ENCODE measurements at regions not wholly inside any gene's neighbourhood (a gene's known extent, or its start where the extent isn't known, plus 50 kb on each side); places are given as distances from the start of the nearest gene placed in this dataset.
A peak's percentile ranks its signal among the peaks of the same experiment; 100 is the strongest.

DNA sequence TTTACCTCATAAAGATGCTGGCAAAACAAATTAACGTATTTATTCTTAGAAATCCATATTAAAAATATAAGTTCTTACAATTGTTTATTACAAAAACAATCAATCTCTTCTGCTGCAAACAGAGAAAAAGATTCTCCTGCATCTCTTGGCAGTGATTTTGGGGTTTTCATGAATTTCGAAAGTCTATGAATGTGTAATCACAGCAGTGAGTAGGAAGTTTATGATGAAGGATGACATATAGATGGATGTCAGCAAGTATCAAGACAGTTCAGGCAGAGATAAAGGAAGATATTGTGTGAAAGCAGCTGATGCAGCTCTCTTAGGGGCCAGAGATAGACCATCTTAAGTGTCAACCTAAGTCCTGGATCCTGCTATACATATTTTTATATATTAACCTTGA, 196.9 kb upstream of the BANK1 start:
- no peak for DNase-seq (ENCODE audit: low read depth)

DNA sequence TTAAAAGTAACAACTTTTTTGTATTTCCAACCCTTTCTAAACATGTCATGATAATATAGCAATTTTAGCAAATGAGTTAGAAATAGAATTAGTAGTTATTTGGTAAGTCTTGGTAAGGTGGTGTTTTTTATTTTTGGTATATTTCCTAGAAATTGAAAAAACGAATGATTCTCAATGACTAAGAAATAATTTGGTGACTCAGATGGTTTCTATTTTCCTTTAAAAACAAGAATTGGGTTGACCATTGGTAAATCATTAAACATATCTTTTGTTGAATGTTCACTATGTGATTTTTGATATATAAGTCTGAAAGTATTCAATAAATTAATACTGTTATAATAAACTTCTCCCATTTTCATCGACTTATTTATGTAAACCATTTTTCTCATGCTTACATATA, 206.2 kb upstream of the BANK1 start:
- DNase-seq (ENCODE audit: low read depth) = peak; percentile 8

DNA sequence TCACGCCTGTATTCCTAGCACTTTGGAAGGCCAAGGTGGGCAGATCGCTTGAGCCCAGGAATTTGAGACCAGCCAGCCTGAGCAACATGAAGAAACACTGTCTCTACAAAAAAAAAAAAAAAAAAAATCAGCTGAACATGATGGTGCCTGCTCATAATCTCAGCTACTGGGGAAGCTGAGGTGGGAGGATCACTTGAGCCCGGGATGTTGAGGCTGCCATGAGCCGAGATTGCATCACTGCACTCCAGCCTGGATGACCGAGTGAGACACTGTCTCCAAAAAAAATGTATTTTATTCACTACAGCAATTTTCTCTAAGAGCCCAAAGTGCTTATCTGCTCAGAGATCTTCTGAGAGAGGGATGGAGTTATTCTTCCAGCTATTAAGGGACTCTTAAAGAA, 215.8 kb upstream of the PPP3CA start:
- no peak for DNase-seq (ENCODE audit: low read depth)

DNA sequence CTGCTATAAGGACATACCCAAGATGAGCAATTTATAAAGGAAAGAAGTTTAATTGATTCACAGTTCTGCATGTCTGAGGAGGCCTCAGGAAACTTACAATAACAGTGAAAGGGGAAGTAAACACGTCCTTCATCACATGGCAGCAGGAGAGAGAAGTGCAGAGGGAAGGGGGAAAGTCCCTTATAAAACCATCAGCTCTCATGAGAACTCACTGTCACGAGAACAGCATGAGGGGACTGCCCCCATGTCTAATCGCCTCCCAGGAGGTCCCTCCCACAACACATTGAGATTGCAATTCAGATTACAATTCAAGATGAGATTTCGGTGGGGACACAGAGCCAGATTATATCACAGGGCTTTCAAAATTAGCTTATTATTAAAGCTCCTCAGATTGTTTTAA, 209.5 kb upstream of the PPP3CA start:
- no peak for DNase-seq (ENCODE audit: low read depth)

DNA sequence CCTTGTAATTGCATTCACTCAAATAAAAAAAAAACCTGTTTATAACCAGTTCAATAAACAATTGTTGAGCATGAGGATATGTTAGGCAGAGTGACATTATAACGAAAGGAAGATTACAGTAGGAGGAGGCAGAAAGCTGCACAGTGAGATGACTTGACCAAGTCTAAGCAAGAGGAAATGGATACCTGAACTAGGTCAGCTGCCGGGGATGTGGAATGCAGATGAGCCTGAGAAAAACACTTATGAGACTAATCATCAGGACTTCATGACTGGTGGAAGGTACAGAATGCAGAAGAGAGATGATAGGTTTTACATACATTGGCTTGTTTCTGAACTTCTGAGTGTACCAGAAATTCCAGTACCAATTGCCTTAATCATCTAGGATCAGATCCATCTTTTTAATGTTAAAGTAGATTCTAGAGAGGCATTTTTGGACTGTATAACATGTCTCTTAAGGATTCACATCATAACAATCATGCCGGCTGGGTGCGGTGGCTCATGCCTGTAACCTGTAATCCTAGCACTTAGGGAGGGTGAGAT, 208.1 kb upstream of the PPP3CA start:
- DNase-seq (ENCODE audit: low read depth) = no peak

DNA sequence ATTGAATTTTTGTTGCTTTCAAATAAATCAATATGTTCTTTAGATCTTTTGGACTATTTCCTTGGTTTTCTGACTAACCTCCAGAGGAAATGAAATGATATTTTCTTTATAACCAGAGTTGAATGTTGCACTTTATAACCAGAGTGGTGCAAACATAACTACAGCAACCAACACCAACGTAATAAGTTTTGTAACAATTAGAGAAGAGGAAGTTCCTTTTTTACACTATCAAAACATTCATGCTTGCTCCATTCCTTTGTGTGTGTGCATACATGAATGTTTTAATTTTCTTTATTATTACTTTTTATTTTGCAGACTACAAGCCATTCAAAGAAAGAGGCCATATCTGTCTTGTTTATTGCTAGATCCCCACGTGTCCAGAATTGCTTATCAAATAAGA, 193.0 kb upstream of the PPP3CA start:
- no peak for DNase-seq (ENCODE audit: low read depth)

DNA sequence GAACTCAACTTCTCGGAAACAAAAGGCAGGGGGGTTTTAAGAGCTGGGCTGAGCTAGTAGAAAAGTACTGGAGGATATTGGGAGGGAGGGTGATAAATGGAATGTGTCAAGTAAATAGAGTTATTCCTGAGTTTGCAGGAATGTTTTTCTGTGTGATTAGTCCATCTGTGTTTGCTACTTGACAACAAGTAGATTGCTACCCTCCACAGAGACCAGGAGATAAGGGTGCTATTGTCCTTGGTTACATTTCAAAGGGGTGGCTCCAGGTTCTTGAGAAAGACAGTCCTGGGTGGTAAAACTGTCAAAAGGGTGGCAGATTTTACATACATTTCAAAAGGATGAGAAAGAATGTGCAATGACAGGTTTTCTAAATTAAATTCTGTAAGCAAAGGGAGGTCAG, 181.2 kb upstream of the PPP3CA start:
- no peak for DNase-seq (ENCODE audit: low read depth)

DNA sequence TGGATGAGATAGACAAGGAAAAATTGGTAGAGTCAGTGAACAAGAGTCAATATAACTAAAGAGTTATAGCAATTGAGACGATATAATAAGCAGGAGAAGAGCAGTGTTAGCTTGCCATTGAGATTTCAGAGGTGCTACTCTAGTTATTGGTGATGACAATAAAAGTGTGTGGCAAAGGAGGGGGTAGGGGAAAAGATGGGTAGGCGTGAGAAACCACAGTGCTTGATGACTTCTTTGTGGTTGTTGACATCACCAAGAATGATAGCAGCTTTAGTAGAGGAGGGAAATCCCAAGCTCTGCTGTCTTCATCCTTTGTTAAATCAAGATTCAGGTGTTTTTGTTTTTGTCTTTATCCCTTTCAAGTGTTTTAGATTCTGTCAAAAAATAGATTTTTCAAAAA, 179.9 kb upstream of the PPP3CA start:
- DNase-seq (ENCODE audit: low read depth) = no peak

DNA sequence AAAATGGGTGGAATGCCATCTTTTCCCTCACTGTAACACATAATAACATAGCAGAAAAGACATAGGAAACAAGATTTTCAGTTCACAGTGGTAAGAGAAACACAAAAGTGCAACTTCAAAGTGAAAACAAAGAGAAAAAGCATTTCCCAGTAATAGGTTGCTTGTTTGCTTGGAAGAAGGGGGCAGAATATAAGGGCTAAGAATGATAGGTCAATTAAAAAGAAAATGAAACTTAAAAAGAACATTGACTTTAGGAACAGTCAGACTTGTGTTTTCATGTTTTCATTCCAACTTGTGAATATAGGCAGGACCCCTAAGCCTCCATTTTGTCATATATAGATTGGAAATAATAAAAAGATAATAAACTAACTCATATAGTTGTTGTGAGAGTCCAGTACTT, 168.2 kb upstream of the PPP3CA start:
- no peak for DNase-seq (ENCODE audit: low read depth)

DNA sequence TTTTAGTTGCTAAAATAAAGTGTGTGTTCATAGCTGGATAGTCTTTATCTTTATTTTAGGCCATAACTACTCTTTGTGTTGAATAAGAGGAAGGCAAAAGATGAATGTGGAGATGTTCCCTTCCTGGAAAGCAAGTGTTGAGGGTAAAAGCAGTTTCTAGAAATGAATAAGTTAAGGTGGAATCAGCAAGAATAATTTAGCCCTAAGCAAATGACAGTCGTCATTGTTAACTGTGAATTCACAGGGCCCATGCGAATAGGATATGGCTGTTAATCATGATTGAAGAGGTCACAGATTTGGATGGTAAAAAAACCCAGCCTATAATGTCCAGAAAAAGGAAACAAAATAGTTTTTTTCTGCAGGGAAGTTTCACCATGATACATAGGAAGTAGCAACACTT, 167.8 kb upstream of the PPP3CA start:
- DNase-seq (ENCODE audit: low read depth) = no peak

DNA sequence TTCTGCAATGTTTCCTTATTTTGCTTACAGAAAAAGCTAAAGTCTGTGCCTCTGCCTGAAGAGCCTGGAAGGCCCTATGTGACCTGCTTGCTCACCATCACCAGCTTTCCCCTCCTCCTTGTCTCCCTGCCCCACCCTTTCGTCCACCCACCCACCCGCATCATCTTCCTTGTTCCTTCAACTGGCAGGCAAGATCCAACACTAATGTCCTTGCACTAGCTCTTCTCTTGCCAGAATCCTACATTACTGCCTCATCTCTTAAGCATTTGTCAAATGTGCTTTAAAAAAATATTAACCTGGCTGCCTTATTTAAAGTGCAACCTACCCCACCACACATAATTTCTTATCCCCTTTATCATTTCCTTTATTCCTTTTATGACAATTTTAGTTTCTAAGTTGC, 165.1 kb upstream of the PPP3CA start:
- no peak for DNase-seq (ENCODE audit: low read depth)

DNA sequence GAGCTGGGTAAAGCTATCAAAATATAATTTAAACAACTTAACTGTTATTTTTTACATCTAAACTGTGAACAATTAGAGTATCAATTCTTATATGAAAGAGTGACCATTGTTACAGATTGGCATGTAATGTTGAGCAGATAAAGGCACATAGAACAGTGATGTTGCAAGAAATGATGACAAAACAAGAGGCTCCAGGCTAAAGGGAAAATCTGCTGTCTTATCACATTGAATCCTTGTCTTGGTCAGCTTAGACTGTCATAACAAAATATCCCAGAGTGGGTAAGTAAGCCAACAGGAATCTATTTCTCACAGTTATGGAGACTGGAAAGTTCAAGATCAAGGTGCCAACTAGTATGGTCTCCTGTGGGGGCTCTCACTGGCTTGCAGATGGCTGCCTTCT, 154.1 kb upstream of the PPP3CA start:
- no peak for DNase-seq (ENCODE audit: low read depth)

DNA sequence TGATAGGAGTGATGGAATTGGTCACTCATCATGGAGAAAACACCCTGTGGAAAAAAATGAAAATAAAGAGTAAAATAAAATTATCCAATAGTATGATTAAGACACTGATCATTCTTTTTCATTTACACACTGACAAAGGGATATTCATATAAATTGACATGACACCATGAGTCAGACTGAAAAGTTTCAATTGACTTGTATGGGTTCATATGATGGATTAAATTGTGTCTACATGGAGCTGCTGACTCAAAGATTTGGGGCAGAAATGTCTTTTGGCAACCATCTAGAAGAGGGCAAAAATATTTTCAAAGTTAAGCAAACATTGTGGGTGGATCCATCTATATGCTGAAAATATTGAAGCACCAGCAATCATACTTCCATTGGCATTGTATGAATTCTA, 153.4 kb upstream of the PPP3CA start:
- no peak for DNase-seq (ENCODE audit: low read depth)

DNA sequence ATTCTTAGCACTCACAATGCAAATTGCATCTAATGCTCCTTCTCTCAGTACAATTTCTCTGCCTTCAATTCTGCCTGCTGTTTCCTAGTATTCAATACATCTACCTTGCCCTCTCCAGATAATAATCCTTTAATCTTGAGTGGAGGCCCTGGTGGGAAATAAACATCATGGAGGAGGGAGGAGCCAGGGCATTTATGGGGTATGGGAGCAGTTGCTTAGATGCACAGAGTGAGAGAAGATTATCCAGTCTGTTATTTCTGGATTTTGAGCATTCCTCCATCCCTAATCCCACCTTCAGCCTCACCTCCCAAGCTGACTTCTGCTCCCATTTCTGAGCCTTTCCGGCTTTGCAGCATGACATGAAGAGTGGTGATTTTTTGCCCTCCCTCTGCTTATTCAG, 127.9 kb upstream of the PPP3CA start:
- no peak for DNase-seq (ENCODE audit: low read depth)

DNA sequence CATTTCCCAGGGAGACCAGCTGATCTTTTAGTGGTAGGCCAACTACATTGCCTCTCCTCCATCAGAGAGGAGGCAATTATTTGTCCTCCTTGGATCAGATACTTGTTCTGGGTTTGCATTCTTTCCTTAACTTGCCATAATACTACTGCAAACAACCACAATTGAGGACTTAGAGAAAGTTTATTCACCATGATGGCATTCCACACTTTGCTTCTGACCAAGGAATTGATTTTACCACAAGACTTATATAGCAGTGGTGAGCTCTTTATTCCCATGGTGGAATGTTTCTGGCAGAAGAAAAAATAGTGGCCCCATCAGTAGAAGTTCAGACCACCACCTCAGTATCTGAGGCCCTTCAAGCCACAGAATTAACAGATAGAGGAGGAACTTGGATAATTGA, 123.9 kb upstream of the PPP3CA start:
- DNase-seq (ENCODE audit: low read depth) = no peak

DNA sequence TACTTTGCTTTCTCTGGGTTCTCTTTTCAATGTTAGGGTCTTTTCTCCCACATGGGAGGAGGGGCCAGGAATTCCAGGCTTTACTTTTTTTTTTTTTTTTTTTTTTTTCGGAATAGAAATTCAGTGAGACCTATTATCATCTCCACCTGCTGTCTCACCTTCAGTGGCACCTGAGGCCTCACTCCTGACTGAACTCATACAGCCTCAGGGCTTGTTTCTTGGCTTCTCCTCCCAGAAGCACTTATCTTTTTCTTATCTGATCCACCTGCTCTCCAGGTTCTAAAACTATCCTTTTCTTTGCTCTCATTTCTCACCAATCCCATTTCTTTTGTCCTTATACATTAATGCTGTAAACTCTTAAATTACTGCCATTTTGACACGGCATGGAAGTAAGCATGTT, 117.3 kb upstream of the PPP3CA start:
- no peak for DNase-seq (ENCODE audit: low read depth)

DNA sequence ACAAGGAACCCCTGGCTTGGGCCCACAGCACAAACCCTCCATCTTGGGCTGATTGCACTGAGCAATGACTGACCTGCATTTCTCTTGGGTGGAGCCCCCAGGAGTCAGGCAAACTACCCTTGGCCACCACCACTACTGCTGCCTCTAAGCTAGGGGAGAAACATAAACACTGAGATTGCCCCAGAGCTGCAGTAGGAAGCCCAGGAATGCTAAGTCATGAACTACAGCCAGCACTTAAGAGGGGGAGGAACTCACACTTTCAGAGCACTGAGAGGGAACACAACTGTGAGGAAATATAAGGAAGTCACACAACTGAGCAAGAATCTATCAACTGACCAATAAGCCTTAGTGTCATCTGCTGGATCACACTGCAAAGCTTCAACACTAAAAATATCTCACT, 111.6 kb upstream of the PPP3CA start:
- DNase-seq (ENCODE audit: low read depth) = peak; percentile 35

DNA sequence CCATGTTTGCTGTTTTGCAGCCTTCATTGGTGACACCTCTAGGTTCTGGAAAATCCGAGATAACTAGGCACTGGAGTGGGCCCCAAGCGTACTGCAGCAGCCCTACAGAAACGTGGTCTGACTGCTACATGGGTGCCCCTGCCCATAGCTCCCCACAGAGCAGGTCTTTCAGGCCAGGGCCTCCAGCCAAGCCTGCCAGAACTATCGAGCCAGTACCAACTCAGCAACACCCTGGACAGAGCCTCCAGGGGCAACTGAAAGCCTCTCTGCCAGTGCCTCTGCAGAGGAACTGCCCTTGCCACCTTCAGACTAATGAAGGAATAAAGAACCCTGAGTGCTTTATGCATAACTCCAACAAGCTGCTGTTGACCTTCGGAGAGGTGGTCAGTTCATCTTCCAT, 111.1 kb upstream of the PPP3CA start:
- no peak for DNase-seq (ENCODE audit: low read depth)

DNA sequence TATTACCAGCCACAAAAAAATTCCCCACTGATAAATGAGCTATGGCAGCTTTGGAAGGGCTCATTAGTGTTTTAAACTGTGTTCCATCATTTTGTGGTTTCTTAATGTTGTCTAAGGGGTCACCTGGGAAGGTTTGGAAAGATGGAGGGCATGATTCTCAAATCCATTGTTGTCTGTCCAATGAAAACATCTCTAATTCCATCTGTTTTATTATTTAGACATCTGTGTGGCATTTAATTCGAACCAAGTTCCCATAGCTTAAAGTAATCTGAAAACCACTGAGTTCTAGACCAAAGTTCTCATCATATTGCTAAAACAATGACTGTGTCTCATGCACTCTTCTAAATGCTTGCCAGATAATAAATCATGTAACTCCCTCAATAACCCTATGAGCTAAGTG, 103.8 kb upstream of the PPP3CA start:
- DNase-seq (ENCODE audit: low read depth) = no peak

DNA sequence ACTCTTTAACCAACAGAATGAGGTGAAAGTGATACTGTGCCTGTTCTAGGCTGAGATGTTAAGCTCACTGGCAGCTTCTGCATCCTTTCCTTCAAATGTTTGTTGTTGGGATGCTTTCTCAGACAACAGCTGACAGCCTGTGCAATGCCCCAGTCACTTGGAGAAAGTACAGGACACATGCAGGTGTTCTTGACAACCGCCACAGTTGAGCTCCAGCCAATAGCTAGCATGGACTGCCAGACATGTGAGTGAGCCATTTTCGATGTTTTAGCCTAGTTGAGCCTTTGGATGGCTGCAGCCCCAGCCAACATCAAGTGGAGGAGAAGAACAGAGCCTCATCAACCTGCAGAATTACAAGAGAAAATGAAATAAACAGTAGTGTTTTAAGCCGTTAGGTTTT, 94.1 kb upstream of the PPP3CA start:
- DNase-seq (ENCODE audit: low read depth) = no peak

DNA sequence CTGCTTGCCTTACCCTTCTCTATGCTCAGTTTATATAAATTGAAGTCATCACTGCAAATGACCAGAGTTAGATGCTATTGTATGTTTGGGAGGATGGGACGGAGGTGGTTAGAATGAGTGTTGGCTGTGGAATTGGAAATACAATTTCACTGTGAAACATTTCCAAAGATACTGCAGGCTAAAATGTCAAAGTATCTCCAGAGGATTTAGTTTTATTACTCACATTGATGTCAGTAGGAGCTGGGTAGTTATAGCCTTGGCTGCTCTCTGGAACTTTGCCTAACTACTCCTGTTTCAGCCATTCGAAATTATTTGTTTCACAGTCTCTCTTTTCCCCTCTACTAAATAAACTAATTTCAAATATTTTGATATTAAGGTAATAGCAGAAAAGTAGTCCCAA, 92.6 kb upstream of the PPP3CA start:
- peak; percentile 74 for DNase-seq (ENCODE audit: low read depth)

DNA sequence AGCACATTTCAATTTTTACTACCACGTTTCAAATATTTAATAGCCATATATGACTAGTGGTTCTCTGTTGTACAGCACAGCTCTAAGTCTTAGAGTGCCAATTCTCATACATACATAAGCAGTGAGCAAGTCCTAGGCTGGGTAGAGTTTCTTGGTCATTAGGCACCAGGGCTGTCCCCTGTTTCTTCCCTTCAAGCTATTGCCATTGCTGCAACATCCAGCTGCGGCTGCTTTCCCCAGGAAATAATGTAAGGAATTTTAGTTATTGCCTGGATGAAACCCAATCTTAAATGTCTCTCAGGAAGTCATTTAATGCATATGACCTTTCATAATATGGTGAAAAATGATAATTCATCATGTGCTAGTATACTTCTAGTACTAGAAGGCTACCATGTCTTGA, 74.1 kb upstream of the PPP3CA start:
- DNase-seq (ENCODE audit: low read depth) = peak; percentile 44

DNA sequence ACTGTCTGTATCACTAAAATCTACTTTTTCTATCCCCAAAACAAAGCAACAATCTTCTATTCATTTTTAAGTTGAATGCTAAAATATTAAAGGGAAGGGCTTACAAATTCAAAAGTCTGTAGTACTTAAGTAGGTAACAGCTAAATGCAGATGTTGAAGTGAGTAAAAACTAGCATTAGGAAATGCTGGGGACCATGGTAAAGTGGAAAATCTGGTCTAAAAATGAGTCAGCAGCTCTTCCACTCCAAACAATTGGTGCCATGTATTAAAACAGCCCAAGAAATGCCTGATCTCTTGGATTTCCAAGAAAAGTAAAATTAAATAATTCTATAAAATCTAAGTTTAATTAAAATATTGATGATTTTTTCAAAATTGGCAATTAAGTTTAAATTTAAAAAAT, 73.3 kb upstream of the PPP3CA start:
- no peak for DNase-seq (ENCODE audit: low read depth)

DNA sequence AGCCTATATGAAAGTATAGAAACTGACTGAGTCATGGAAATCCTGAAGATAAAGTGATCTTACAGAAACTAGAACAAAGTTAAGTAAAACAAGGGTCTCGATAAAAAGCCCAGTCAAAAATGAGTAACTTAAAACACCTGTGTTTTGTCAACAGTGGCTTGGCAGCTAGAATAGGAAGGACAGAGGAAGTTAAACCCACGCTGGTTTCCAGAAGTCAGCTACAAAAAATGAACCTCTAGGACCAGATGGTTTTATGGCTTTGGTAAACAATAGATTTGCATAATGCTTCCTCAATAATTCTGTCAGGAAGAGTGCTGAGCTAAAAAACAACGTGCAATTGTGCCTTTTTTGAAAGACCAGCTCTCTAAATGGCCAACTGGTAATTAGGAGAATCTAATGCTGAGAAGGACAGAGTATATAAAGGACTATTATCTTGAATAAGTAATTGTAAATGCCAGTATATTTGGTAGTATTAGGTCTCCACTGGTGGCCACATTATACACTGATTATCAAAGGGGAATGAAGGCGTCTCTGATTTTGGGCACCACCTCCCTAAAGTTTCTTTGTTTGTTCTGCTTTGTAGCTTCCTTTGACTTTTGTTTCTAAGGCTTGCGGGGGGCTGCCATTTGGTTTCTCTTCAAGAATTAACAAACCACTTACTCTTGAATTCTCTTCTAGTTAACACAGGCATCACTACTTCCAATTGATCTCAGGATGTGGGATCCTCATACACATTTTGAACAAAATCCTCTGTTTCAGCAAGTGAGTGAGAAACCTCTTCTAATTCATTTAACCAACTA, 72.2 kb upstream of the PPP3CA start:
- DNase-seq (ENCODE audit: low read depth) = peak; percentile 33

Data from fibroblast of gingiva (primary cell).